Keratinocyte (primary cell): ENCODE measurements at regions not wholly inside any gene's neighbourhood (a gene's known extent, or its start where the extent isn't known, plus 50 kb on each side); places are given as distances from the start of the nearest gene placed in this dataset.

Experiments used
- CTCF ChIP-seq, 3 experiments: IDR thresholded peaks in 1 of 3; conservative IDR thresholded peaks in 1 of 3; optimal IDR thresholded peaks in 1 of 3; 2 replicates in 2 of 3; 3 replicates in 1 of 3; pipeline versions ENCODE3 to v1.5.1; 2011; ENCODE audit warnings: low read length in 3 of 3, mild to moderate bottlenecking in 3 of 3, moderate library complexity in 2 of 3, control low read depth in 1 of 3, inconsistent platforms in 1 of 3; ENCODE audit not compliant: insufficient read depth in 2 of 3; ENCODE audit errors: extremely low read depth in 1 of 3
- EZH2 ChIP-seq: IDR thresholded peaks from one replicate; pipeline ENCODE4 v1.6.1; 2012; ENCODE audit warnings: inconsistent platforms, mild to moderate bottlenecking, low read length, moderate library complexity

DNA sequence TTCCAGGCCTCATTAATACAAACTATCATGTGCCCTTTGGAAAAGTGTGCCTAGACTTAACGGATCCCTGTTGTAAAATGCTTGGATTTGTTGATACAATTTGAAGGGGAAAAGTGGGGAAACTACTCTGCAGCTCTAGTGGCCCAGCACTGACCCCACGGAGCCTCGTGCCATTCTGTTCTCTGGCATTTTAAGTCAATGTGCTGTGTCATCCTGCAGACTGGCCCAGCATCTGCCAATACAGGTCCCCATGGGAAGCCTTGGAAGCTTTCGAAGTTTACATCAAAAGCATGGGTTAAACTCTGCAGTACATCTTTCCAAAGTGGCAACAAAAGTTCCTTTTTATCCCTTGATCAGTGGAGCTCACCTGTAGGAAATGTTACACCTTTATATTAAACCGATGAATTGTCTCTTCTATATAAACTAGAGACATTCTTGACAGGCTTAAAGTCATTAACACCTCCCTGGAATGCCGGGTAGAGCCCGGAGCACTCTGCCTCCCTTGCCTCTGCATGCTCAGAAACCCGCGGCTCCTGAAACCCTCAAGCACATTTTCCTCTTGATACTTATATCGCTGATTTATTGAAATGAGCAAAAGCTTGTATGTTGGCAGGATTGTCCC is 596.0 kb upstream of the ADAMTS16 start:
- no peak for TF ChIP-seq CTCF (optimal IDR thresholded peaks at IDR 0.05 in 1 of 3, IDR thresholded peaks at IDR 0.05 in 1 of 3, conservative IDR thresholded peaks at IDR 0.05 in 1 of 3; ENCODE audit: extremely low read depth in 1 of 3, insufficient read depth in 2 of 3, low read length in 3 of 3)
- TF ChIP-seq EZH2, result no peak
